ENCODE measurements at regions not wholly inside any gene's neighbourhood (a gene's known extent, or its start where the extent isn't known, plus 50 kb on each side); places are given as distances from the start of the nearest gene placed in this dataset.
"Not testable (repeated sequence)": the region's sequence is repeated elsewhere in the genome, so short reads cannot be mapped to it uniquely, and the experiment has no call there.

GRCh38 chr1:204788470-204788869 lies 82.2 kb upstream of the NFASC start:
- no peaks in the 10 kb centered on the region for H3K9me3 Mint-ChIP-seq
- no peak overlapping the region for H3K4me3 Mint-ChIP-seq
- no peaks in the 10 kb centered on the region for H3K4me1 Mint-ChIP-seq
- no peak overlapping the region for H3K27ac Mint-ChIP-seq (ENCODE audit: low read depth)
- ATAC-seq (replicated peaks; ENCODE audit: extremely low read depth, poor library complexity, severe bottlenecking) (no peak), DNase-seq (ENCODE audit: low spot score in 2 of 2) (no peak)
- peaks cover 77% of the 10 kb centered on the region for H3K27me3 Mint-ChIP-seq
- H3K36me3 Mint-ChIP-seq (ENCODE audit: insufficient read depth) = peaks cover 1% of the 10 kb centered on the region

- Mint-ChIP-seq H3K27me3 (peaks cover 57% of the 10 kb centered on the region), H3K4me3 (no peak overlapping the region), H3K36me3 (ENCODE audit: insufficient read depth) (peaks cover 1% of the 10 kb centered on the region), H3K4me1 (no peaks in the 10 kb centered on the region), H3K9me3 (no peaks in the 10 kb centered on the region), H3K27ac (ENCODE audit: low read depth) (no peak overlapping the region)
- ATAC-seq (replicated peaks; ENCODE audit: extremely low read depth, poor library complexity, severe bottlenecking) = peak; percentile 76
- peak; percentile 52 to 72 for DNase-seq (ENCODE audit: low spot score in 2 of 2)
Observed at GRCh38 chr1:204791453-204792353, 79.0 kb upstream of the NFASC start.

- Mint-ChIP-seq H3K4me1 (no peaks in the 10 kb centered on the region), H3K36me3 (ENCODE audit: insufficient read depth) (peaks cover 1% of the 10 kb centered on the region), H3K4me3 (no peak overlapping the region), H3K9me3 (no peaks in the 10 kb centered on the region), H3K27me3 (peaks cover 51% of the 10 kb centered on the region), H3K27ac (ENCODE audit: low read depth) (no peak overlapping the region)
- ATAC-seq (replicated peaks; ENCODE audit: extremely low read depth, poor library complexity, severe bottlenecking) (no peak), DNase-seq (ENCODE audit: low spot score in 2 of 2) (no peak)
Observed at GRCh38 chr1:204792354-204792692, 78.3 kb upstream of the NFASC start.

DNA sequence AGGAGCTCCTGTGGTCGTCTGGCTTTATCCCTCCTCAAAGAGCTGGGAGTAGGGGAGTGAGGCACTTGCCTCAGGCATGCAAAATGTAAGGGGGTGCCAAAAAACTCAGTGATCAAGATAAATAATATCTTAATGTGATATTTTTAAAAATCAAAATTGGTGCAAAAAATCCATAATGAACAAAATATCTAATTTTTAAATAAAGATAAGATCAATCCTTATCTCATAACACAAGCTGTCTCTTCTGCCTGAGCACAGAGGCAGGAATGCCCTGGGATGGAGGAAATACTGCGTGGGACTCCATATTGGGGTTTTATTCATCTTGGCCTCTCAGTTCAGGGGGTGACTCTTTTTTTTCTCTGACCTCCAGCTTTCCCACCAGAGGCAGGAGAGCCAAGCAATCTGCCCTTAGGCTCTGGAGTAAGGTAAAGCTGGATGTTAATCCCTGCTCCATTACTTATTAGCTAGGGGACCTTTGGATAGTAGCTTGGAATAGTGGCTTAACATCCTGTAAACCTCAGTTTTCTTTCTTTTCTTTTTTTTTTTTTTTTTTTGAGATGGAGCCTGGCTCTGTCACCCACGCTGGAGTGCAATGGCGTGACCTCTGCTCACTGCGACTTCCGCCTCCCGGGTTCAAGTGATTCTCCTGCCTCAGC lies 77.3 kb upstream of the NFASC start:
- H3K9me3 Mint-ChIP-seq = no peaks in the 10 kb centered on the region
- no peak for DNase-seq (ENCODE audit: low spot score in 2 of 2)
- peaks cover 41% of the 10 kb centered on the region for H3K27me3 Mint-ChIP-seq
- no peak for ATAC-seq (replicated peaks; ENCODE audit: extremely low read depth, poor library complexity, severe bottlenecking)
- no peak overlapping the region for H3K27ac Mint-ChIP-seq (ENCODE audit: low read depth)
- peaks cover 1% of the 10 kb centered on the region for H3K36me3 Mint-ChIP-seq (ENCODE audit: insufficient read depth)
- no peak overlapping the region for H3K4me3 Mint-ChIP-seq
- H3K4me1 Mint-ChIP-seq = no peaks in the 10 kb centered on the region

- DNase-seq (ENCODE audit: low spot score in 2 of 2); H3K9me3 Mint-ChIP-seq; H3K4me3 Mint-ChIP-seq; H3K36me3 Mint-ChIP-seq (ENCODE audit: insufficient read depth); ATAC-seq (replicated peaks; ENCODE audit: extremely low read depth, poor library complexity, severe bottlenecking); H3K27ac Mint-ChIP-seq (ENCODE audit: low read depth); H3K4me1 Mint-ChIP-seq: not testable (repeated sequence)
- H3K27me3 Mint-ChIP-seq = peaks cover 19% of the 10 kb centered on the region
Observed at GRCh38 chr1:204796886-204797285, 73.8 kb upstream of the NFASC start.

DNA sequence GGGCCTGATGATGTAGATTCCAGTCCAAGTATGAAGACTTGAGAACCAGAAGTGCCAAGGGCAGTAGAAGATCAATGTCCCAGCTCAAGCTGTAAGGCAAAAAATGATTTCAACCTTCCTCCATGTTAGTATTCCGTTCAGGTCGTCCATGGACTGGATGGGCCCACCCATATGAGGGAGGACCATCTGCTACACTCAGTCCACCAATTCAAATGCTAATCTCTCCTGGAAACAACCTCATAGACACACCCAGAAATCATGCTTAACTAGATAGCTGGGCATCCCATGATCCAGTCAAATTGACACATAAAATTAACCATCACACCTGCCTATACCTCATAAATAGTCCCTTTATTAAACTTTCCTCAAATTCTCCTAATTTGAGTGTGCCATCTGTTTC lies 73.3 kb upstream of the NFASC start:
- DNase-seq (ENCODE audit: low spot score in 2 of 2) = no peak
- no peak overlapping the region for H3K27ac Mint-ChIP-seq (ENCODE audit: low read depth)
- H3K9me3 Mint-ChIP-seq = no peaks in the 10 kb centered on the region
- no peaks in the 10 kb centered on the region for H3K4me1 Mint-ChIP-seq
- ATAC-seq (replicated peaks; ENCODE audit: extremely low read depth, poor library complexity, severe bottlenecking) = no peak
- peaks cover 17% of the 10 kb centered on the region for H3K27me3 Mint-ChIP-seq
- H3K36me3 Mint-ChIP-seq (ENCODE audit: insufficient read depth) = no peaks in the 10 kb centered on the region
- H3K4me3 Mint-ChIP-seq = no peak overlapping the region

- Mint-ChIP-seq H3K36me3 (ENCODE audit: insufficient read depth) (no peaks in the 10 kb centered on the region), H3K4me3 (no peak overlapping the region), H3K27ac (ENCODE audit: low read depth) (no peak overlapping the region), H3K27me3 (peaks cover 10% of the 10 kb centered on the region), H3K9me3 (no peaks in the 10 kb centered on the region), H3K4me1 (no peaks in the 10 kb centered on the region)
- ATAC-seq (replicated peaks; ENCODE audit: extremely low read depth, poor library complexity, severe bottlenecking) (no peak), DNase-seq (ENCODE audit: low spot score in 2 of 2) (no peak)
Observed at GRCh38 chr1:204799630-204800029, 71.0 kb upstream of the NFASC start.

GRCh38 chr1:204801211-204801610 lies 69.5 kb upstream of the NFASC start:
- Mint-ChIP-seq H3K4me1 (no peaks in the 10 kb centered on the region), H3K27ac (ENCODE audit: low read depth) (no peak overlapping the region), H3K36me3 (ENCODE audit: insufficient read depth) (no peaks in the 10 kb centered on the region), H3K4me3 (no peak overlapping the region), H3K27me3 (peaks cover 10% of the 10 kb centered on the region), H3K9me3 (no peaks in the 10 kb centered on the region)
- no peak for ATAC-seq (replicated peaks; ENCODE audit: extremely low read depth, poor library complexity, severe bottlenecking)
- DNase-seq (ENCODE audit: low spot score in 2 of 2) = no peak

- ATAC-seq (replicated peaks; ENCODE audit: extremely low read depth, poor library complexity, severe bottlenecking) = no peak
- Mint-ChIP-seq H3K4me1 (peaks cover 5% of the 10 kb centered on the region), H3K27ac (ENCODE audit: low read depth) (no peak overlapping the region), H3K36me3 (ENCODE audit: insufficient read depth) (no peaks in the 10 kb centered on the region), H3K9me3 (no peaks in the 10 kb centered on the region), H3K27me3 (peaks cover 10% of the 10 kb centered on the region), H3K4me3 (no peak overlapping the region)
- no peak for DNase-seq (ENCODE audit: low spot score in 2 of 2)
Observed at GRCh38 chr1:204802401-204803175, 68.1 kb upstream of the NFASC start.

DNA sequence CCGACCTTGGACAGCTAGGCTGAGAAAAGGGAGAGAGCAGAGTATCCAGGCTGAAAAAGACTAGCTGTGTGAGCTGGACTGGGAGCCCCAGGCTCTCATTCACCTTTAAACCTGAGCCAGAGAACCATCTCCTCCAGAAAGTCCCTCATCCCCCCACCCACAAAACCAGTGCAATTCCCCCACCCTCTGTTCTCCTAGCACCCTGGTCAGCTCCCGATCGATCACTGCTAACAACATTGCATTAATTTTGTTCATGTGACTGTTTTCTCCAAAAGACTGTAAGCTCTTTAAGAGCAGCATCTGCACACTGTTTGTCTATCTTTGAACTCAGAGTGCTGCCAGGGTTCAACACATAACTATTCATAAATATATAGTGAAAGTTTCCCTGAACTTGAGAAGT lies 67.1 kb upstream of the NFASC start:
- Mint-ChIP-seq H3K27ac (ENCODE audit: low read depth) (no peak overlapping the region), H3K27me3 (peaks cover 10% of the 10 kb centered on the region), H3K4me1 (peaks cover 5% of the 10 kb centered on the region), H3K4me3 (no peak overlapping the region), H3K9me3 (no peaks in the 10 kb centered on the region), H3K36me3 (ENCODE audit: insufficient read depth) (no peaks in the 10 kb centered on the region)
- DNase-seq (ENCODE audit: low spot score in 2 of 2) = no peak
- no peak for ATAC-seq (replicated peaks; ENCODE audit: extremely low read depth, poor library complexity, severe bottlenecking)

DNA sequence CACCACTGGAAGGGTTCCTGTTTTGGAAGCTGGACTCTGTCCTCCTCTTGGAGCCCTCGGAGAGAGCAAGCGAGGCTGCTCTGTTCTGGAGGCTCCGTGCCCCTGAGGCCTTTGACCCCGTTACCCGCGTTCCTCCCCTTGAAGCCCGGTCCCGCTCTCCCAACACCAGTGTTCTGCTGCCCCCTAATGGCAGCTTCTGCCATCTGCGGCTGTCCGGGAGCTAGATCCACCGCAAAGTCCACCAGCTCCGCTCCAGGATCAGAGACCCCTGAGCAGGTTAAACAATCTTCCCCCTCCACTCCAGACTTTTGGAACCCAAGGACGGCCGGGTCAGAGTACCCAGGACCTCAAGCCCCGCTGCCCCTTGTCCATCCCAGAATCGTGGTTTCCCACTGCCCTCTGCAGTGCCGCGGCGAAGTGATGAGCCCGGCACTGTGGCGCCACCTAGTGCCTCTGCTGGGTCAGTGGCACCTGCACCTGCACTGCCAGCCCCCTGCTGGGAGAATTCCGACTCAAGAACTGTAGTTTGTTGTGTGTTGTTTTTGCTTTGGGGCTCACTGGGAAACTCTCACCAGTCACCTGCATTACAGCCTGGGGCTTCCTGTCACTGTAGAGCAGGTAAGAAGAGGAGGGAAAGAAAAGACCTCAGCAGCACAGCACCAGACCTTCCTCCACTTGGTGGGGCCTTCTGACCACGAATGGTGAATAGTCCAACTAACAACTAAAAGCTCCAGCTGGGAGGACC lies 63.5 kb upstream of the NFASC start:
- Mint-ChIP-seq H3K27ac (ENCODE audit: low read depth) (no peak overlapping the region), H3K27me3 (peaks cover 10% of the 10 kb centered on the region), H3K36me3 (ENCODE audit: insufficient read depth) (no peaks in the 10 kb centered on the region), H3K9me3 (no peaks in the 10 kb centered on the region), H3K4me3 (peak overlapping the region; percentile 73), H3K4me1 (peaks cover 5% of the 10 kb centered on the region)
- DNase-seq (ENCODE audit: low spot score in 2 of 2) (peak; percentile 75 to 80), ATAC-seq (replicated peaks; ENCODE audit: extremely low read depth, poor library complexity, severe bottlenecking) (peak; percentile 95)

DNA sequence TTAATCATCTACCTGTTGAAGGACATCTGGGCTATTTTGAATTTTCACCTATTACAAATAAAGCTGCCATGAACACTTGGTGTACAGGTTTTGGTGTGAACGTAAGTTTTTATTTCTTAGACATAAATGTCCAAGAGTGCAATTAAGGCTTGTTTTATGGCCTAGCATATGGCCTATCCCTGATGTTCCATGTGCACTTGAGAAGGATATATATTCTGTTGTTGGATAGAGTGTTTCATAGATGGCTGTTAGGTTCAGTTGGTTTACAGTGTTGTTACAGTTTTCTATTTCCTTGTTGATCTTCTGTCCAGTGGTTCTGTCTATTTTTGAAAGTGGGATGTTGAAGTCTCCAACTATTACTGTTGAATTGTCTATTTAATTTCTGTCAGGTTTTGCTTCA lies 61.2 kb upstream of the NFASC start:
- Mint-ChIP-seq H3K36me3 (ENCODE audit: insufficient read depth) (no peaks in the 10 kb centered on the region), H3K27ac (ENCODE audit: low read depth) (no peak overlapping the region), H3K27me3 (peaks cover 25% of the 10 kb centered on the region), H3K4me3 (no peak overlapping the region), H3K4me1 (peaks cover 5% of the 10 kb centered on the region), H3K9me3 (no peaks in the 10 kb centered on the region)
- ATAC-seq (replicated peaks; ENCODE audit: extremely low read depth, poor library complexity, severe bottlenecking) (no peak), DNase-seq (ENCODE audit: low spot score in 2 of 2) (no peak)
